Right atrium auricular region (tissue), 2 donors: ENCODE measurements at regions not wholly inside any gene's neighbourhood (a gene's known extent, or its start where the extent isn't known, plus 50 kb on each side); places are given as distances from the start of the nearest gene placed in this dataset.
A peak's percentile ranks its signal among the peaks of the same experiment; 100 is the strongest.

ENCODE experiments used
- DNase-seq: peaks from one replicate; pipeline ENCODE4 v3.0.0-alpha.2; 2019; ENCODE audit warnings: low spot score
- H3K27ac ChIP-seq, 2 donors: fragments of 200-600 bp; sonication (generic); 1 replicate in 1 of 2; 2 replicates in 1 of 2; pipeline ENCODE4 v1.5.1; 2016 to 2019
- H3K27me3 ChIP-seq, 2 donors: fragments of 200-600 bp; sonication (generic); one replicate each; pipeline versions ENCODE4 v1.5.1 to v1.6.0; 2017 to 2019
- H3K36me3 ChIP-seq: fragments of 200-600 bp; sonication (generic); one replicate; pipeline ENCODE4 v1.5.1; 2016
- H3K4me1 ChIP-seq, 2 donors: fragments of 200-600 bp; sonication (generic); one replicate each; pipeline versions ENCODE4 v1.5.1 to v1.6.0; 2017 to 2019
- H3K4me3 ChIP-seq, 2 donors: fragments of 200-600 bp; sonication (generic); 1 replicate in 1 of 2; 2 replicates in 1 of 2; pipeline ENCODE4 v1.5.1; 2017 to 2019; ENCODE audit warnings: mild to moderate bottlenecking in 1 of 2, moderate library complexity in 1 of 2
- H3K9me3 ChIP-seq, 2 donors: fragments of 200-600 bp; sonication (generic); one replicate each; pipeline ENCODE4 v1.5.1; 2019
- TF ChIP-seq, protein P1 (sequence below), 2 donors: fragments of 200-600 bp; sonication (generic); IDR thresholded peaks; one replicate each; pipeline ENCODE4 v1.5.1; 2019; ENCODE audit warnings: antibody characterized with exemption in 2 of 2

DNA sequence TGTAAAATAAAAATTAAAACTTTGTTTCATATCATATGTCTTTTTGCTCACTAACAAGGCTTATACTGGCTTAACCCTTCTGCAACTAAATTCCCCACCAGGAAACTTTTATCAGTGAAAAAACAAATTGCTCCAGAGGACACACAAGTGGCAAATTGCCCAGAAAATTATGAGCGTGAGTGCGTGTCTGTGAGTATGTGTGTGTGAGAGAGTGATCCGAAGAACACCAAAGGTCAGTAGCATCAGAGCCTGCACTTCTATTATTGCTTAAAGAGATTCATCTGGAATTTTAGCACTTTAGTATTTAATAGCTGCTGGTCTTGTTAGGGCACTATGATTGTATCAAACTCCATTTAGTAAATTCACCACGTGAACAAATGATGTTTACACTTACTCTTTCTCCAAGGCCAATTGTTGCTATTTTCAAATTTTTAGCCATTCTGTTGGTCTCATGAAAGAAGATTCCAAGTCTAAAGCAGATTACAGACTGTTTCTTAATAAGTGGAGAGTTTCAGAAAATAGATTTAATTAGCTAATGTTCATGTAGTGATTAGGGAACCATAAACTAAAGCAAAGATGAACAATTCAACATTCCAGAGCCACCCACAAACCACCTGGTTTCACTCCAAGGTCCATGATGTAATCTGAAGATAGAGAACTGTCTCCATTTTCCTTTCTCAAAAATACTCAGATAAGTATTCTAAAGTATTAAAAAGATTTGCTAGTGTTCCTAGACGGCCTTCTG is 91.1 kb upstream of the IL12A start:
- H3K27ac ChIP-seq = peak overlapping the region; percentile 31 to 46
- H3K4me1 ChIP-seq = peaks cover 0 to 52% of the 10 kb centered on the region in 2 donors
- peaks cover 42% of the 10 kb centered on the region for H3K36me3 ChIP-seq
- TF ChIP-seq, protein P1, sequence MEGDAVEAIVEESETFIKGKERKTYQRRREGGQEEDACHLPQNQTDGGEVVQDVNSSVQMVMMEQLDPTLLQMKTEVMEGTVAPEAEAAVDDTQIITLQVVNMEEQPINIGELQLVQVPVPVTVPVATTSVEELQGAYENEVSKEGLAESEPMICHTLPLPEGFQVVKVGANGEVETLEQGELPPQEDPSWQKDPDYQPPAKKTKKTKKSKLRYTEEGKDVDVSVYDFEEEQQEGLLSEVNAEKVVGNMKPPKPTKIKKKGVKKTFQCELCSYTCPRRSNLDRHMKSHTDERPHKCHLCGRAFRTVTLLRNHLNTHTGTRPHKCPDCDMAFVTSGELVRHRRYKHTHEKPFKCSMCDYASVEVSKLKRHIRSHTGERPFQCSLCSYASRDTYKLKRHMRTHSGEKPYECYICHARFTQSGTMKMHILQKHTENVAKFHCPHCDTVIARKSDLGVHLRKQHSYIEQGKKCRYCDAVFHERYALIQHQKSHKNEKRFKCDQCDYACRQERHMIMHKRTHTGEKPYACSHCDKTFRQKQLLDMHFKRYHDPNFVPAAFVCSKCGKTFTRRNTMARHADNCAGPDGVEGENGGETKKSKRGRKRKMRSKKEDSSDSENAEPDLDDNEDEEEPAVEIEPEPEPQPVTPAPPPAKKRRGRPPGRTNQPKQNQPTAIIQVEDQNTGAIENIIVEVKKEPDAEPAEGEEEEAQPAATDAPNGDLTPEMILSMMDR (IDR thresholded peaks at IDR 0.05) = no peak
- no peak for DNase-seq
- H3K9me3 ChIP-seq = no peaks in the 10 kb centered on the region
- no peak overlapping the region for H3K4me3 ChIP-seq
- H3K27me3 ChIP-seq = no peaks in the 10 kb centered on the region

DNA sequence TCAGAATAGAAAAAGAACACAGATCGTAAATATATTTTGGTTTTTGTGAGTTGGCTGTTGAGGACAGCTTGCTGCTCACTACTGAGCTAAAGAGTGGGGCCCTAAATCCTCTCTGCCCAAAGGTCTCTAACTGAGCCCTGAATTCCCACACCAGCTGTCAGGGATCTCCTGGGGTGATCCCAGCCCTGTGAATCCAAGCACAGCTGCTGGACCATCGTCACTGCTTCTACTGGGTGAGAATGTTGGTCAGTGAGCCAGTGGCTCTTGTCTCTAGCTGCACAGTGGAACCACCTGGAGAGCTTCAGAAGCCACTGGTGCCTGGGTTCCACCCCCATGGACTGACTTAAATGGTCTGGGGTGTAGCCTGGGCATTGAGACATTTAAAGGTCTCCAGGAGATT is 90.5 kb upstream of the IL12A start:
- H3K27ac ChIP-seq = peak overlapping the region; percentile 31 to 46
- H3K4me3 ChIP-seq = no peak overlapping the region
- H3K27me3 ChIP-seq = no peaks in the 10 kb centered on the region
- TF ChIP-seq, protein P1 (IDR thresholded peaks at IDR 0.05) = no peak
- peaks cover 35% of the 10 kb centered on the region for H3K36me3 ChIP-seq
- no peak for DNase-seq
- no peaks in the 10 kb centered on the region for H3K9me3 ChIP-seq
- H3K4me1 ChIP-seq = peaks cover 0 to 46% of the 10 kb centered on the region in 2 donors

DNA sequence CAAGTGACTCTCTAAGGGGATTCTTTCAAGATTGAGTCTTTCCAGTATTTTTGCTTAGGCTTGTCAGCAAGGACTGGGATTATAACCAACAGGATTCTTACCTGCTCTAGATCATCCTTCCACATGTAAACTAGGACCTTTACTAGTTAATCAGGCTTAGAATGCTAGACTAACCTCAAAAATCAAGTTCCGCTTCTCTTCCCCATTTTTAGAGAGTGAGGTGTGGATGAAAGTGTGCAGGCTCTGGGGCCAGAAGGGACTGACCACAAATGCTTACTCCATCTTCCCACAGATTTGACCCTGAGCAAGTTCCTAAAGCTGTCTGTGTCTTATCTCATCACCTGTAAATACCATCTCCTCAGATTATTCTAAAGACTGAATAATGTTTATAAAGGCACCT is 89.5 kb upstream of the IL12A start:
- TF ChIP-seq, protein P1 (IDR thresholded peaks at IDR 0.05) = no peak
- DNase-seq = no peak
- peaks cover 25% of the 10 kb centered on the region for H3K36me3 ChIP-seq
- H3K4me1 ChIP-seq = peaks cover 0 to 36% of the 10 kb centered on the region in 2 donors
- peak overlapping the region in 1 of 2 donors; percentile 18 for H3K27ac ChIP-seq
- no peaks in the 10 kb centered on the region for H3K9me3 ChIP-seq
- no peak overlapping the region for H3K4me3 ChIP-seq
- H3K27me3 ChIP-seq = no peaks in the 10 kb centered on the region

DNA sequence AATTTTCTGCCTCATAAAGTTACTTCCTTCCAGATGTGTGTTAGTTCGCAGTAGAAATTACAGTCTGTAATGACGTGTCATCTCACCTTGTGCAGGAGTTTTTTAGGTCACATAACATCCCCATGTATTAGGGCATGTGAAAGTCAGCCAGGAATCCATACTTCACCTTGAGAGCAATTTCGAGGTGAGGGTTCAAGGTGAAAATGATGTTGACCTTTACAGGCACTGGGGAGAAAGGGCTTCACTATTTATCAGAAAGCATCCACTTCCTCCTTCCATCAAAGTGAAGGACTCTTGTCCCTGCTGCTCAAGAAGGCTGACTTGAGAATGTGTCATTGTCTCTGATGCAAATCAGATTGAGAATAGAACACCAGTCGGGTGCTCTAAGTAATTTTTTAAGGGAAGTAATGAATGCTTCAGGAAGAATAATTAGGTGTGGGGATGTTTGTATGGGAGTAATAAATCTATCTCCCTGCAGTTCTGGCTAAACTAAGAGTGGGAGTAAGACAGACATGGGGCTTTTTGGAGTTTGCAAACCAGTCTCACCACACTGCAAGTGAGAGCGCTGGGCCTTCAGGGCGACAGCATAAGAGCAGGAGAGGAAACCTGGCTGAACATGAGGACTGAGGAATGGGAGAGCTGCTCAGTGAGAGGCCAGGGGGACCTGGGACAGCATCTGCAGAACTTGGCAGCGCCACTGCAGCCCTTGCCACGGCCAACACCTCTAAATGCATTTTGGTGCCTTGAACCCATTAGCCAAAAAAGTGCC is 85.9 kb upstream of the IL12A start:
- TF ChIP-seq, protein P1 (IDR thresholded peaks at IDR 0.05) = no peak
- H3K4me1 ChIP-seq = peaks cover 0 to 5% of the 10 kb centered on the region in 2 donors
- DNase-seq = no peak
- H3K4me3 ChIP-seq = no peak overlapping the region
- H3K9me3 ChIP-seq = no peaks in the 10 kb centered on the region
- H3K36me3 ChIP-seq = peaks cover 7% of the 10 kb centered on the region
- H3K27ac ChIP-seq = no peak overlapping the region
- H3K27me3 ChIP-seq = no peaks in the 10 kb centered on the region

DNA sequence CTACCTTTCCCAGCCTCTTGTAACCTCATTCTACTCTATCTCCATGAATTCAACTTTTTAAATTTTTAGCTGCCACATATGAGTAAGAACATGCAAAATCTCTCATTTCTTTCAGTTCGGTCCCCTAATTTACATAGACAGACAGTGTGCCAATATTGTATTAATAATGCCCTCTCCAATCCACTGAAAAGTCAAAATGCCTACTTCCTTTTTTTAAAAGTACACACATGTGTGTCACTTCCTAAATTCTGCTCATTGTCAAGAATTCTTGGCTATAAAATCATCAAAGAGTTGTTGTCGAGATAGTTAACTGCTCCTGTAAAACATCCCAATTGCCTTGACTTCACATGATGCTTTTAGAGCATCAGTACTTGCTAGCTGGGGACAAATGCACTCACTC is 84.2 kb upstream of the IL12A start:
- Histone ChIP-seq H3K9me3 (no peaks in the 10 kb centered on the region), H3K27me3 (no peaks in the 10 kb centered on the region), H3K4me3 (no peak overlapping the region), H3K4me1 (no peaks in the 10 kb centered on the region), H3K27ac (no peak overlapping the region), H3K36me3 (no peaks in the 10 kb centered on the region)
- TF ChIP-seq, protein P1 (IDR thresholded peaks at IDR 0.05) = no peak
- no peak for DNase-seq
